Keratinocyte (primary cell): ENCODE measurements at regions not wholly inside any gene's neighbourhood (a gene's known extent, or its start where the extent isn't known, plus 50 kb on each side); places are given as distances from the start of the nearest gene placed in this dataset.

ENCODE experiments used
- DNase-seq: peaks from one replicate; pipeline ENCODE4 v3.0.0-alpha.2; 2011; ENCODE audit warnings: low read depth, missing footprints, low spot score
- FAIRE-seq: peaks from 2 replicates; lab custom pipeline; 2011; peaks lifted over from hg19 to GRCh38; lab: Jason Lieb, UNC
- H2AFZ ChIP-seq: 2 replicates; pipeline ENCODE4 v1.6.0; 2012; ENCODE audit warnings: low read length, control low read depth, inconsistent platforms; ENCODE audit not compliant: control insufficient read depth
- H3K27ac ChIP-seq: 2 replicates; pipeline ENCODE4 v1.5.1; 2011; ENCODE audit warnings: low read length; ENCODE audit not compliant: control insufficient read depth, insufficient read depth
- H3K27me3 ChIP-seq: 3 replicates; pipeline ENCODE4 v1.6.0; 2011; ENCODE audit warnings: low read length; ENCODE audit not compliant: control insufficient read depth, insufficient read depth; ENCODE audit errors: extremely low read depth
- H3K36me3 ChIP-seq, 2 experiments: 2 replicates in 1 of 2; 3 replicates in 1 of 2; pipeline ENCODE4 v1.5.1; 2011; ENCODE audit warnings: low read length in 2 of 2, mild to moderate bottlenecking in 1 of 2; ENCODE audit not compliant: control insufficient read depth in 2 of 2, insufficient read depth in 2 of 2; ENCODE audit errors: extremely low read depth in 1 of 2
- H3K4me1 ChIP-seq: 3 replicates; pipeline ENCODE4 v1.5.1; 2011; ENCODE audit warnings: low read length; ENCODE audit not compliant: control insufficient read depth, insufficient read depth; ENCODE audit errors: extremely low read depth
- H3K4me2 ChIP-seq: 3 replicates; pipeline ENCODE4 v1.6.0; 2011; ENCODE audit warnings: low read depth, low read length; ENCODE audit not compliant: control insufficient read depth, insufficient read depth; ENCODE audit errors: extremely low read depth
- H3K4me3 ChIP-seq, 3 experiments: fragments of 200-600 bp in 1 of 3; sonication (generic) in 1 of 3; 2 replicates in 2 of 3; 3 replicates in 1 of 3; pipeline ENCODE4 v1.5.1; 2011 to 2016; ENCODE audit warnings: low read length in 3 of 3, mild to moderate bottlenecking in 3 of 3, control low read depth in 2 of 3, inconsistent platforms in 1 of 3, low read depth in 1 of 3, mixed read lengths in 1 of 3, mixed run types in 1 of 3, moderate library complexity in 1 of 3; ENCODE audit not compliant: control insufficient read depth in 2 of 3, insufficient read depth in 2 of 3; ENCODE audit errors: extremely low read depth in 1 of 3
- H3K79me2 ChIP-seq: 2 replicates; pipeline ENCODE4 v1.6.0; 2012; ENCODE audit warnings: low read length; ENCODE audit not compliant: control insufficient read depth, insufficient read depth
- H3K9ac ChIP-seq: 3 replicates; pipeline ENCODE4 v1.6.0; 2011; ENCODE audit warnings: low read length; ENCODE audit not compliant: control insufficient read depth, insufficient read depth; ENCODE audit errors: extremely low read depth
- H3K9me1 ChIP-seq: 3 replicates; pipeline ENCODE4 v1.6.0; 2011; ENCODE audit warnings: low read length; ENCODE audit not compliant: control insufficient read depth, insufficient read depth; ENCODE audit errors: extremely low read depth
- H3K9me3 ChIP-seq: 2 replicates; pipeline ENCODE4 v1.5.1; 2012; ENCODE audit warnings: low read depth, low read length; ENCODE audit not compliant: control insufficient read depth
- H4K20me1 ChIP-seq: 3 replicates; pipeline ENCODE4 v1.6.0; 2011; ENCODE audit warnings: low read length; ENCODE audit not compliant: control insufficient read depth, insufficient read depth; ENCODE audit errors: extremely low read depth
- CTCF ChIP-seq, 3 experiments: IDR thresholded peaks in 1 of 3; conservative IDR thresholded peaks in 1 of 3; optimal IDR thresholded peaks in 1 of 3; 2 replicates in 2 of 3; 3 replicates in 1 of 3; pipeline versions ENCODE3 to v1.5.1; 2011; ENCODE audit warnings: low read length in 3 of 3, mild to moderate bottlenecking in 3 of 3, moderate library complexity in 2 of 3, control low read depth in 1 of 3, inconsistent platforms in 1 of 3; ENCODE audit not compliant: insufficient read depth in 2 of 3; ENCODE audit errors: extremely low read depth in 1 of 3
- EZH2 ChIP-seq: IDR thresholded peaks from one replicate; pipeline ENCODE4 v1.6.1; 2012; ENCODE audit warnings: inconsistent platforms, mild to moderate bottlenecking, low read length, moderate library complexity
- dilution Hi-C: fragments of 300-500 bp; cut with MboI; formaldehyde crosslinking; loops from one replicate; pipeline ENCODE4 v1.7.0; 2020; ENCODE audit warnings: low sequenced_read_pairs; ENCODE audit not compliant: extremely low pct_ligation_motif_present

GRCh38 chr18:51463483-51464136 is 266.1 kb upstream of the MEX3C start:
- Histone ChIP-seq H2AFZ (no peak overlapping the region), H3K9me1 (no peaks in the 10 kb centered on the region), H3K27me3 (no peaks in the 10 kb centered on the region), H4K20me1 (no peaks in the 10 kb centered on the region), H3K79me2 (no peaks in the 10 kb centered on the region), H3K4me2 (no peak overlapping the region), H3K9me3 (no peaks in the 10 kb centered on the region), H3K4me1 (no peaks in the 10 kb centered on the region), H3K36me3 (no peaks in the 10 kb centered on the region), H3K4me3 (no peak overlapping the region), H3K27ac (no peak overlapping the region), H3K9ac (no peak overlapping the region)
- DNase-seq (no peak), FAIRE-seq (no peak)
- TF ChIP-seq EZH2 (no peak), CTCF (optimal IDR thresholded peaks at IDR 0.05 in 1 of 3, IDR thresholded peaks at IDR 0.05 in 1 of 3, conservative IDR thresholded peaks at IDR 0.05 in 1 of 3; ENCODE audit: extremely low read depth in 1 of 3, insufficient read depth in 2 of 3, low read length in 3 of 3) (no peak)
- dilution Hi-C loops: no loop called here

GRCh38 chr18:51478908-51479307 is 281.4 kb upstream of the MEX3C start:
- TF ChIP-seq CTCF (optimal IDR thresholded peaks at IDR 0.05 in 1 of 3, IDR thresholded peaks at IDR 0.05 in 1 of 3, conservative IDR thresholded peaks at IDR 0.05 in 1 of 3; ENCODE audit: extremely low read depth in 1 of 3, insufficient read depth in 2 of 3, low read length in 3 of 3): no peak
- no peak for TF ChIP-seq EZH2
- Histone ChIP-seq H3K4me1 (no peaks in the 10 kb centered on the region), H3K4me3 (no peak overlapping the region), H3K27ac (no peak overlapping the region), H4K20me1 (no peaks in the 10 kb centered on the region), H3K79me2 (no peaks in the 10 kb centered on the region), H3K4me2 (no peak overlapping the region), H3K27me3 (no peaks in the 10 kb centered on the region), H3K9me1 (no peaks in the 10 kb centered on the region), H3K9me3 (no peaks in the 10 kb centered on the region), H2AFZ (no peak overlapping the region), H3K9ac (no peak overlapping the region), H3K36me3 (no peaks in the 10 kb centered on the region)
- no peak for FAIRE-seq
- no peak for DNase-seq
- dilution Hi-C loops: no loop called here
